HTR-8/SVneo (cell line): ENCODE measurements at regions not wholly inside any gene's neighbourhood (a gene's known extent, or its start where the extent isn't known, plus 50 kb on each side); places are given as distances from the start of the nearest gene placed in this dataset.
A peak's percentile ranks its signal among the peaks of the same experiment; 100 is the strongest.

Source experiments
- DNase-seq: peaks from one replicate; pipeline ENCODE4 v3.0.0; 2011; ENCODE audit warnings: low spot score, mixed read lengths; ENCODE audit not compliant: insufficient read length
- FAIRE-seq: peaks from 2 replicates; lab custom pipeline; 2011; peaks lifted over from hg19 to GRCh38; lab: Jason Lieb, UNC

DNA sequence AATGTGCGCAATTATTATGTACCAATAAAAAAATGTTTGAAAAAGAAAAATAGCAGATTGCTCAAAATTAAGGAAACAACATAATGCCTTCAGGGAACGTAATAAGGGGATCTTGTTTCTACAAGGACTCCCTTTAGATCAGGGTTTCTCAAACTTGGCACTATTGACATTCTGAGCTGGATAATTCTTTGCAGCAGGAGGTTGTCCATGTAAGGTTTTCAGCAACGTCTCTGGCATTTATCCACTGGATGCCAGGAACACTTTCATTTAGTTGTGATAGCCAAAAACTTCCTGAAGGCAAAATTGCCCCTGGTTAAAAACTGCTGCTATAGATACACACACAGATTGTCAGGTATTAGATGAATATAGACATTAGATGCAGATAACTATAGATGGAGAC is 666.7 kb upstream of the ADAMTS5 start:
- no peak for FAIRE-seq

DNA sequence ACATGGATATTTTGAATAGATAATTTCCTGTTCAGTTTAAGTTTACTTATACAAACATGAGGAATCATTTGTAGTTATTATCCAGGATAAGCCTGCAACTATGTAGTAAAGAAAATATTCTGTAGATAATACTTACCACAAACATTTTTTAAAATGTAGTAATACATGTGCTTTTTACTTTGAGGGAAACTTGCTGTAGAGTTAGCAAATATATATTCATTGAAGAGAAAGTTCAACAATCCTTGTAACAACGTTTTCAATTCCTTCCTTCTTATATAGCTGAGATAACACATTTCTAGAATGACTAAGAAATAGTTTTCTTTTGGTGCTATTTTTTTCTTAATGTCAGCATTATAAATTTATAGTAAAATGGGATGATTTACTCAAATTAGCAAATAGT is 664.6 kb upstream of the ADAMTS5 start:
- FAIRE-seq = no peak
- DNase-seq = no peak

More for the DNA sequence above, 666.7 kb upstream of the ADAMTS5 start:
- DNase-seq = no peak

DNA sequence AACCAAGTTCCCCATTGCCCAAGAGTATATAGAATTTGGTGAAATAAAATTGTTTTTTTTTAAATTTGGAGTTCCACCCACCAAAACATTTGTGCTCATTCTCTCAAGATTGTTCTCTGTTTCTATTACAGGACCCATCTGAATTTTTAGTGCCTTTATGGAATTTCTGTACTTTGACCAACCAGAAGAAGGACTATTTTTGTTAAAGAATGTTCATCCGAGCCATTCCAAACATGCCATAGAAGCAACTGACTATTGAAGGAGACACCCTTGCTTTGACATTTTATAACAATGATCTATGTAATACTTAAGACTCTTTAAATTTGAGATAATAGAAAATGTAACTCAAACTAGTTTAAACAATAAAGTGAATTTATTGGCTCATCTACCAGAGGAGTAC is 655.7 kb upstream of the ADAMTS5 start:
- FAIRE-seq = no peak
- DNase-seq = no peak

DNA sequence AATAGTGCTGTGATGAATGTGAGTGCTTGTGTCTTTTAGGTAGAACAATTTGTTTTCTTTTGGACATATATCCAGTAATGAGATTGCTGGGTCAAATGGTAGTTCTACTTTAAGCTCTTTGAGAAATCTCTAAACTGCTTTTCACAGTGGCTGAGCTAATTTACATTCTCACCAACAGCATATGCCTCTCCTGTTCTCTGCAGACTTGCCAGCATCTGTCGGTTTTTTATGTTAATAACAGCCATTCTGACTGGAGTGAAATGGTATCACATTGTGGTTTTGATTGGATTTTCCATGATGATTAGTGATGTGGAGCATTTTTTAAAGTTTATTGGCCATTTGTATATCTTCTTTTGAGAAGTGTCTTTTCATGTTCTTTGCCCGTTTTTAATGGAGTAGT is 647.3 kb upstream of the ADAMTS5 start:
- FAIRE-seq (no peak), DNase-seq (no peak)

DNA sequence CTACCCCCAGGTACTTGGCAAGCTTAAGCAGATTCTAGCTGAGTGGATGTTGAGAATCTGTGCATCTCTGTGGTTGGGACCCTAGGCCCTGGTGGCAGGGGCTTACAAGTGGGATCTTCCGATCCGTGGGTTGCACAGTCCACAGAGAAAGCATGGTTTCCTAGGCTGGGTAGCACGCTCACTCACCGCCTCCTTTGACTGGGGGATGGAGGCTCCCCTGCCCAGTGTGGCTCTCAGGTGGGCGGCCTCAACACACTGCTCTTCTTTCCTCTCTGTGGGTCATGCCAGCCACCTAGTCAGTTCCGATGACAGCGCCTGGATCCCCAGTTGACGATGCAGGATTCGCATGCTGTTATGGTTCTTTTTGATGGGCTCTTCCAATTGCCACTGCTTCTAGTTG is 639.5 kb upstream of the ADAMTS5 start:
- no peak for FAIRE-seq
- no peak for DNase-seq

DNA sequence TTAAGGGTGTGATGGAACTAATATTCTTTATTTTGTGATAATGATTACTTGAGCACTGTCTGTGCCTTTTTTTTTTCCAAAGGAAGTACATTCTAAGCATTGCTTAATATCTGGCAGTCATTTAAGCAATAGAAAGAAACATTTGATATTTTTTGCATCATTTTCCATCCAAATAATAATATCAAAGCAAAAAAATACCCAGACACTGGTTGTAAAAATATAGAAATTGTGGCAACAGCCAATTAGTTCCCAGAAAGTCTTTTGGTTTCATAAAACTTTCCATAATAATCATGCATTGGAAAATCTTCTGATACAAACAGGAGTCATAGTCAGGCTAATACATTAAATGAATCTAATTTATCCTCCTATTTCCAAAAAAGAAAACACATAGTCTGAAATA is 629.3 kb upstream of the ADAMTS5 start:
- no peak for FAIRE-seq

DNA sequence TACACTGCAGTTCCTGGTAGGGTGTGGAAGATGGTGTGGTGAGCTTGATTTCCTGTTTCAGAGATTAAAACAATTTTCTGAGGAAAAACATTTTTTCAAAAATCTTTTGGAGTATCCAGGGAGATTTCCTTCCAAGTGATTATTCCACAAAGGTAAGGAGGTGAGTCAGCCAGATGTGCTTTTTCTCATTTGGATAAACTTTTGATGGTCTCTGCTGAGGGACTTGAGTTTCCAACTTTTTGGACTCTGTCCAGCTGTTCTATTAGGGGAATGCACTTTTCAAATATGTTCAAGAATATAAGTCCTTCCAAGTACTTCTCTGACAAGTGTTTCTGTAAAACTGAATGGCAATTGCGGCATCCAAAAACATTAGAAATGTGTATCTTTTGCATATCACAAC is 628.8 kb upstream of the ADAMTS5 start:
- FAIRE-seq = no peak
- no peak for DNase-seq

More for the DNA sequence above, 629.3 kb upstream of the ADAMTS5 start:
- no peak for DNase-seq

DNA sequence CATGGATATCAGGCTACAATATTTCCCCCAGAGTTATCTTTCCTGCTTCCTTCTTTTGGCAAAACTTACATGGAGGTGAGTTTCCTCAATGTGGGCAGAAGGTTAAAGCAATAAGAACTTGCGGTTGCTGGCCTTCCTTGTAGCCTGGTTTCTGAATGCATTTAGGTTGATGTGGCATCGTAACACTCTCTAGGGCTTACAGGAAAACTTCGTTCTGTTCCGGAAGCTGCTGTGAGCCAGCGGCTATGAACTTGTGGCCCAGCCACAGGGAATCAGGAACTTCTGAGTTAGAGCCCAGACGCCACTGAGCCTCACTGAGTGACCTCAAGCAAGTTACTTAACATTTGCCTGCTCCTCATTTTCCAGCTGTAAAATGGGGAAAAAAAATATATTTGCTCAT is 623.4 kb upstream of the ADAMTS5 start:
- DNase-seq (no peak), FAIRE-seq (no peak)

DNA sequence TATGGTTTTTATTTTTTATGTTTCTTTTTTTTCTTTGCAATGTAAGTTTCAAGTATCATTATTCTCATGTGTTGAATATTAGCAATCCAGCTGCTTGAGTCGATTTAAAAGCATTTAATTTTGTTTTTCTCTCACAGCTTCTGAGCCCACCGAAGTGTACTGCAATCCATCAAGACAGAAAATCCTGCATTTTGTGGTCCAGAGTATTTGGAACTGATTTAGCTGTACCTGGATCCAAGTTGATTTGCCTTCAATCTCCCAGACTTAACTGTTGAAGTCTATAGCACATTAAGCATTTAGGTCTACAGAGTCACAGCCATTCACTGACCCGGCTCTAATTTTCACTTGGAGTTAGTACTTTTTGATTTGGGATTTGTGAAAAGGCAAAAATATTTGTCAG is 622.9 kb upstream of the ADAMTS5 start:
- DNase-seq (no peak), FAIRE-seq (no peak)

DNA sequence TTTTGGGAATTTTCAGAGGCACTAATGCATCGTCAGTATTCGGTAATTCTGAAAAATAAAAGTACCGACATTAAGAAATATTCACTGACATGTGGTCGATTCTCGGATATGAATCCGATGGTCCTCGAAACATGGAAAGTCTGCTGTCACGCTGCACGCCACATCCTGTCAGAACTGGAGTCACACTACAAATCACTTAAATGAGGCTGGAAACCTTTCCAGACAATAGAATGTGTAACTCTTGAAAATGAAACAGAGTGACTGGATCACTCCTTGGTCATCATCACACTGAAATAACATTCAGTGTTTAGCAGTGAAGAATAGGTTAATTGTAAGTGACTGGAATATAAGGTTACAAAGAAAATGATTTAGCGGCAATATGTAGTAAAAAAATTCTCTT is 620.1 kb upstream of the ADAMTS5 start:
- FAIRE-seq (no peak), DNase-seq (no peak)

DNA sequence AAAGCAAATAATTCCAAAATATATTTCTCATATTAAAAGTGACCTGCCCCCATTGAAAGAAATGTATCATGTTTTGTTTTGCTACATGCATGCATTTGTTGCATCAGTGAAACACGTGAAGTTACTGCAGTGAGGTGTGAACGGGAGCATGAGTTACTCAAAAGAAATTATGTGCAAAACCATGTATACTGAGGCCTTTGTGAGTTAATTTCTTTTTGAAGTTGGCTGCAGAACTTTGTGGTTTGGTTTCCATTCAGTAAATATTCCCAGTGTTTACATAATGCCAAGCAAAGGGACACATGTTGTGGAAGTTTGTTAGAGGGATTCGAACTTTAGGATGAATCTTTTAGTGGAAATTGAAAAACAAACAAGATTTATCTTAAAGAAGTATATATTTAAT is 619.4 kb upstream of the ADAMTS5 start:
- FAIRE-seq (no peak), DNase-seq (no peak)

DNA sequence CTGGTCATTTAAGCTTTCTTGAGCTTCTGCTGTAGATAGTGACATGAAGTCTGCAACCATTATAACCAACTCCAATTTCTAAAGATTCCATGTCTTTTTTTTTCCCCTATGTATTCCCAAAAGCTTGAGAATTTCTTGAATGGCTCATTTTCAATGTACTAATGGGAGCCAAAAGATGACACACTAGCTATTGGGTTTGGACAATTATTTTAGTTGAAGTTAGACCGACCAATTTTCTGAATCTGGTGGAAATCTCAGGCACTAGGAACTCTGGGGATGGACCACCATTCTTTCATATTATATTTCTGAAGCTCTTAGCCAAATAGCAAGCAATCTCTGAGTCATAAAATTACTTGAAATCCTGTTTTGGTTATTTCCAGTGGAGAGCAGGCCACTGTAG is 617.4 kb upstream of the ADAMTS5 start:
- no peak for DNase-seq
- FAIRE-seq = no peak

DNA sequence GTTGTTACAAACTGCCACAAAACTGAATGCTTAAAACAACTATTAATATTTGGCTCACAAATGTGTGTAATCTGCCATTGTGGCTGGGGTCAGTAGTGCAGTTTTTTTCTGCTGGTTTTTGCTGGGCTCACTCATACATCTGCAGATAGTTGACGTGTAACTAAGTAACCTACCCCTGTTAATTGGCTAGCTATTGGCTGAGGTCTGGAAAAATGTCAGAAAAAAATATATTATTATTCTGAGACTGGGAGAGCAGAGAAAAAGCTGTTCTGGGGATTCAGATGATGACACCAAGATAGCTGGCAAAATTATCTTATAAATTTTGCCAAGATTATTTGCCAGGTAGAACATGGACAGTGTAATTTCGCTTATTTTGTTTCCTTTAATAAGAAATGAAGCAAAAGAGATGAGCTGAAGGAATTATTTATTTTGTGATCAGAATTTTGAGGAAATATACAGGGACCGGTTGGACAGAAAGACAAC is 616.1 kb upstream of the ADAMTS5 start:
- DNase-seq = no peak
- FAIRE-seq = no peak

DNA sequence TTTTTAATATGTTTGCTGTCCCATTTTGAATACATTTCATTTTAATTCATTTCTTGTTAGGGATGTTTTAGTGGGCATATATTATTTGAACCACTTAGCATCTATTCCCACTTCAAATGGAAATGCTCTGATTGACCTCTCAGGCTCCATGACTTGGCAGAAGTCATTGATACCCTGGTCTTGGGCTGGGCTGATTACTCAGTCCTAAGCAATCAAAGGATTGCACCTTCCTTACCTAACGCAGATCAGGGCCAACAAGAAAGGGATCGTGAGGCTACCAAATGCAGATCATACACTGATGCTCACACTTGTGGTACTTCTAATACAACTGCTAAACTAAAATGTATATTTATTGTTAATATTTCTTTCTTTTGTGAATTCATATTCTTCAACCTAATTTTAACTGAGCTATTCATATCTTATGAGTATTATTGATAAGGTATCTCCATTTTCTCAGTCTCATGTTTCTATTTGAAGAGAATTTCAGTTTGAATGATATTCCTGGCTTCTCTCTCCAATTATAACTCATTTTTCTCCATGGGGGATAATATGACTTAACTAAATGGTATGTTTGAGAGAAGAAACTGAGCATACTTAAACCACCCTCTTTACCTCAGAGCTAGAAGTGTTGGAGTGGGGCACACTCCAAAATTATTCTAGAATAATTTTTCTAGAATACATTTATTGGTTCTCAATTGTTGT is 615.5 kb upstream of the ADAMTS5 start:
- no peak for FAIRE-seq
- no peak for DNase-seq

DNA sequence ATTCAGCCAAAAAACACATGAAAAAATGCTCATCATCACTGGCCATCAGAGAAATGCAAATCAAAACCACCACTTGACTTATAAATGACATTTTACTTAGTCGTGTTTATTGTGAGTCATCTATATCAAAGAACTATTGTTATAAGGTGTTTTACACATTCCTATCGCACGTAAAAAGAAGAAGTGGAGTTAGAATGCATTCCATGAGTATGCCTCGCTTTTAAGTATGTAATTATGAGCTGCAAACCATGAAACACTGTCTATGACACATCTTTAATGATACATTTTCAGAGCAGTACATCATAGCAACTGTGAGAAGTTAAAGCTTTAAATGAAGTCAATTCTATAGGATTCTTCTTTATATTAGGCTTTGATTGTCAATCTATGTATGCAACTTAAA is 614.3 kb upstream of the ADAMTS5 start:
- DNase-seq (no peak), FAIRE-seq (no peak)

DNA sequence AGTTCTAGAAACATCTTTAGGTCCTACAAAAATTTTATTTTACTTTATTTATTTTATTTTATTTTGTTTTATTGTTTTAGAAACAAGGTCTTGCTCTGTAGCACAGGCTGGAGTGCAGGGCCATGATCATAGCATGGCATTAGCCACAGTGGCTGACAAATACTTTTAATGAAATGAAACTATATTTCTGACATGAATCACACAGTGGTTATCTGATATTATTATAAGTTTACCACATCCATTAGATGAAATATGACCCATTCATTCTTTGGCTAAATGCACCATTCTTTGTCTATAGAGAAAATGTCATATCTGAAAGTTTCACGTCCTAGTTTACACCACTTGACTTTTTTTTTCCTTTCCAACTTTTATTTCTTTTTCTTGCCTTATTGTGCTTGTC is 613.4 kb upstream of the ADAMTS5 start:
- DNase-seq (no peak), FAIRE-seq (no peak)

DNA sequence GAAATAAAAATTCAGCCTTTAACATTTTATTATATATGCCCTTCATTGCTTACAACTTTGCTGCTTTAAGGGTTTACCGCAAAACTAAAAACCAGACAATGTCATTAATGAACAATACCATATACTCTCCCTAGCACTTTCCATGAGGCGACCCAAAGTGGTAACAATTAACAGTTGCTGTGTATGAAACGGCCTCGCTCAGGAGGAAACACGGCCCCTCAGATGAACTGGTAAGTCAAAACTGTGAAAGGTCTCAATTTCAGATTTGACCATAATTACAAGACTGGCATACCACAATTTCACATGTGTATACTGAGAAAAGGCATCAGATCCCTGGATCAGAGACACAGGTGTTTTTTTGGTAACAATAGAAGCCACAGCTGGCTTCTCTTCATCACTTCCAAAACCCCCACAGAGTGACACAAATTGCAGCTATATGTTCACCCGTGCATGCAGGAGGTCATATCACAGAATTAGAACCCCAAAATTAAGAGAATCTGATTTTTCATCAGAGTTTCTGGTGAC is 611.9 kb upstream of the ADAMTS5 start:
- FAIRE-seq = no peak
- no peak for DNase-seq

DNA sequence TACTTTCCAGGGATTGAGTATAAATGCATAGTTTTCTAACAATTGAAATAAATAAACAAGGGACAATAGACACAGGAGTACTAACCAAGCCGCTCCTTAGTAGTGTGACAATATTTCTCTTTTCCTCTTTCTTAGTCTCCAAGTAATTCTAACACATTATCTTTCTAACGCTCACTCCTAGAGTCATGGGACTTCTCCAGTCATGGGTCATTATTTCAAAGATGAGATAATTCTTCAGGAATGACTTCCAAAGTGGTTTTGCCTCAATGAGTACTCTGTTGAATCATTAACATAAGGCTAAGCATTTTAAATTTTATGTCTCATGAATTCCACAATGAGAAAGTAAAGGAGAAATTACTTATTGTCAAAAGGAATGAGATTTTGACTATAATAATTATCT is 605.8 kb upstream of the ADAMTS5 start:
- FAIRE-seq = no peak
- DNase-seq = no peak

DNA sequence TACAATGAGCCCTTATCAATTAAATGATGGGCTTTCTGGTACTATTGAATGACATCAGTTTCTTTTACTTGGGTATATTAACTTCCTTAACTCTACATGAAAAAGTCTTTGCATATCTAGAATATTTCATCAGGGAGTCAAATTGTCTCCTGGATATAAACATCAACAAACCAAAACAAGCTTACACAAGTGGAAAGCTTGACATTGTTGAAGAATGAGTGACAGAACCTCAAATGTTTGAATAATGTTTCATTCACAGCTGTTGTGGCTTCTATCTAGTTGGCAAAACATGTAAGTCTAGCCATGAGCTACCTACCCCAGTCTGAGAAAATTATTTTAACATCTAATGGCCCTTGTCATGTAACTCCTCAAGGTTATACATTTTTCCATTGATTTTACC is 604.8 kb upstream of the ADAMTS5 start:
- DNase-seq (no peak), FAIRE-seq (no peak)

DNA sequence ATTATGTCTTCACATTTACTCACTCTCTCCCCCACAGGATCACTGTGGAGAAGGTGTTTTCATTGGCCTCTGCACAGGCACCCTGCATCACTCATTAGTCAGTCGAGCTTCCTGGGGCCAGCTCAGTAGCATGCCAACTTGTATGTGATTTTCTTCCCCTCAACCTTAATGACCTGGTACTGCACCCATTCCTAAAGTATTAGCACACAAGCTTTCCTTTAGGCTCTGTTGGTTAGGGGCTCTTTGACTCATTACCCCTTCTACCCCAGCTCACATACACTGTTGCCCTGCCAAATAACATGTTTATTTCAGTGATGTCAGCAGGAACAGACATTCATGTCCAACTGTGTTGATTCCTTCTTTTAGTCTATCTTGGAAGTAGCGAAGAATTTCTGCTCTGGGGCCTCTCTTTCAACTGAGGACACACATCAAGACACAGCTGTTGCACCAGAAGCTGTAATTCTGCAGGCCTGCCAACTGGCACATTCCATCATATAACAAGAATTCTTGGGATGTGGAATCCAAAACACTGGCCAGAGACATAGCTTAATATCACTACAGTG is 603.5 kb upstream of the ADAMTS5 start:
- DNase-seq (peak; percentile 20), FAIRE-seq (peak; percentile 73)

DNA sequence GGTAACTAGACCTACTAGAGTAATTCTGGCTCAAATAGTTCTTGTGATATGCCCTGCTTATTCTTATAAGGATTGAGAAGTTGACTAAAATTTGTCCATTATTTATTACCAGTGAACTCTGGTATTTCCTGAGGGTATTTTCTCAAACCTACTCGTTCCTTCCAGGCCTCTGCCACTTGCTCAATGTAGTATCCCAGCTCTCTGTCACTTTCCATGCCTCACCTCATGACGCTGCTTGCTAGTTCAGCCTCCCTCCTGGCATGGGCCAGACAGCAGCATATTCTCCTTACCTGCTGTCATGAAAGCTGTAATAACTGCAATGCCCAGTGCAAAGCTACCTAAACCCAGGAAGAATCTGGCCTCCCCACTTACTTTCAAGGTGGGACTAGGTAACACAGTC is 602.9 kb upstream of the ADAMTS5 start:
- FAIRE-seq (no peak), DNase-seq (no peak)

DNA sequence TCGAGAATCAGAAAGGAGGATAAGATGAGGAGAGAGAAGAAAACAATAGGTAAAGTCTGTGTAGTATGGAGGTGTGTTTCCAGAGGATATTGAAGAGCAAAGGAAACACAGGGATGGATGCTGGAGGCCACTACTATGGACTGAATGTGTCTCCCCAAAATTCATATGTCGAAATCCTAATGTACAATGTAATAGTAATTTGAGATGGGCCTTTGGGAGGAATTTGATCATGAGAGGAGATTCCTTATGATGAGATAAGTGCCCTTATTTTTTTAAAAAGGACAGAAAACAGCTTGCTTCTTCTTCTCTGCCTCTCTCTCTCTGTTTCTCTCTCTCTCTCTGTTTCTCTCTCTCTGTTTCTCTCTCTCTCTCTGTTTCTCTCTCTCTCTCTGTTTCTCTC is 602.2 kb upstream of the ADAMTS5 start:
- FAIRE-seq (peak; percentile 75), DNase-seq (no peak)
